KOPT-K1 (cell line): ENCODE measurements at regions not wholly inside any gene's neighbourhood (a gene's known extent, or its start where the extent isn't known, plus 50 kb on each side); places are given as distances from the start of the nearest gene placed in this dataset.
"Not testable (repeated sequence)": the region's sequence is repeated elsewhere in the genome, so short reads cannot be mapped to it uniquely, and the experiment has no call there.

Source experiments
- H3K27ac ChIP-seq: fragments of 200-600 bp; sonication (generic); 2 replicates; pipeline ENCODE4 v1.5.1; 2016; ENCODE audit warnings: antibody characterized with exemption, mild to moderate bottlenecking, low read depth, low read length; ENCODE audit not compliant: poor library complexity, severe bottlenecking
- H3K36me3 ChIP-seq: fragments of 200-600 bp; sonication (generic); 2 replicates; pipeline ENCODE4 v1.5.1; 2017; ENCODE audit warnings: antibody characterized with exemption, mild to moderate bottlenecking, low read length, moderate library complexity; ENCODE audit not compliant: insufficient read depth
- H3K9me3 ChIP-seq: fragments of 200-600 bp; sonication (generic); 2 replicates; pipeline ENCODE4 v1.5.1; 2017; ENCODE audit warnings: antibody characterized with exemption, low read length, mild to moderate bottlenecking; ENCODE audit not compliant: insufficient read depth, poor library complexity, severe bottlenecking

DNA sequence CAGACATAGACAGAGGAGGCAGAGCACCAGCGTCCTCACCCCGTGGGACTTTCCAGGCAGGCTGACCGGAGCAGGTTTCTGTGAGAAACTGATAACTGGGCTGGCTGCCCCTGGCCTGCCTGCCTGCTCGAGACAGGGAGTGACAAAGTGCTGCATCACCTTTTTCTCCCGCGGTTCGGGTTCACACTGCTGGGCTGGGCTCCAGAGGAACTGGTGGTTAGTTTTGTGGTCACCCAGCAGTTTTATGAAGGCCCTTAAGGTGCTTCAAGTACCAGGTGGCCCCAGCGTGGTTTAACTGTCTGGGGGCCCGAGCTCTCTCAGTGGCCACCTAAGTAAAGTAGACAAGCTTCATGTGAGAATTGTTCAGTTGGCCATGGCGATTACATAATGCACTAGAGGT, 1073.6 kb downstream of the BCL11B start:
- peak overlapping the region; percentile 100 for H3K27ac ChIP-seq
- no peaks in the 10 kb centered on the region for H3K9me3 ChIP-seq
- peaks cover 7% of the 10 kb centered on the region; the same call in 1 of the 2 replicates for H3K36me3 ChIP-seq

DNA sequence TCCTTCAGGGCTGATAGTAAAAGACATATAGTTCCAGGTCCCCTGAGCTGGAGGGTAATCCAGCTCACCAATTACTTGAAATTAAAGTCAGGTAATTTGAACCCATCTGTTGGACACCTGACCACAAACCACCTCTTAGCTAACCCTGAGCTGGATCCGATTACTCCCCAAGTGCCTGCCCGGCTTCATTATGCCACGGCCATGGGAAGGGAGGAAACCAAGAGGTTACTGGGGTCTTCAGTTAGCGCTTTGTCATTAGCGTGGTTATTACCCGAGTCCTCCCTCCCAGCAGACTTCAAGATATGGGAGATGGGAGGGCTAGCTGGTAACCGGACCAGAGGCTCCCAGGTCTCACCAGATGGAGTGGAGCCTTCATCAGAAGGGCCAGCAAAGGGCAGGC, 1071.4 kb downstream of the BCL11B start:
- Histone ChIP-seq H3K27ac (peak overlapping the region; percentile 100), H3K9me3 (no peaks in the 10 kb centered on the region)

GRCh38 chr14:98203421-98203820, 1068.6 kb downstream of the BCL11B start:
- Histone ChIP-seq H3K27ac (peak overlapping the region; percentile 100), H3K36me3 (peaks cover 7% of the 10 kb centered on the region; the same call in 1 of the 2 replicates), H3K9me3 (no peaks in the 10 kb centered on the region)

More for the DNA sequence above, 1071.4 kb downstream of the BCL11B start:
- H3K36me3 ChIP-seq = peaks cover 7% of the 10 kb centered on the region; the same call in 1 of the 2 replicates

DNA sequence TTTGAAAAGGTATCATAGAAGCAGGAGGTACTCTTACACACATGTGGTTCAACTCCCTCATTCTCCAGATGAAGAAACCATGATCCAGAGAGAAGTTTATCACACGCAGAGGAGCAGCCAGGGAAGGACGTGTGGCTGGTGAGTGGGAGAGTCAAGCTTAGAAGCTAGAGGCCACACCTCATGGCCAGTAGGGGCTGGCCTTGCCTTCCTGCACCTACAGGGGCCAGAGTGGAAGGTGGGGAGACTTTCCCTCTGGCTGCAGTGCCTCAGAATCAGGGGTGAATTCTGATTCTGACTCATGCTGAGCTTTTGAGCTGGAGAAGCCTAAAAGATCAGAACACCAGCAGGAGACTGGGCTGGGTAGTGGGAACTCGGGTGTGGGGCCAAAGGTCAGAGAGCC, 1067.9 kb downstream of the BCL11B start:
- Histone ChIP-seq H3K9me3 (no peaks in the 10 kb centered on the region), H3K27ac (peak overlapping the region; percentile 100), H3K36me3 (peaks cover 7% of the 10 kb centered on the region; the same call in 1 of the 2 replicates)

DNA sequence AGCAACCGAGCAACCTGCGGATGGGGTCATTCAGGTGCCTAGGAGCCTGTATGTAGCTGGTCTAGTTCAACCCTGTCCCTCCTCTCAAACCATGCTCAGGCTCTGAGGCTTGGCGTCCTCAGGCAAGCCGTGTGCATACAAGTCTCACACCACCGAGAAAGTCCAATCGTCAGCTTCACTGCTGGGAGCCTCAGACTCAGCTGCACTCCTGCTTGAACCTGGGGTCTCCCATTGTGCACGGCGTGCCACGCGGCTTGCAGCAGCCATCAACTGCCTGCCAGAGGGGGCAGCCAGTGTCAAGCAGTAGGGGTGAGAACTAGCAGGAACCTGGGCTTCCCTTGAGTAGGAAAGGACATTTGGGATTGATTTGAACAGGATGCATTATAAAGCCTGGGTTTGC, 1064.6 kb downstream of the BCL11B start:
- H3K9me3 ChIP-seq = no peaks in the 10 kb centered on the region
- peaks cover 7% of the 10 kb centered on the region; the same call in 1 of the 2 replicates for H3K36me3 ChIP-seq
- peak overlapping the region; percentile 100 for H3K27ac ChIP-seq

DNA sequence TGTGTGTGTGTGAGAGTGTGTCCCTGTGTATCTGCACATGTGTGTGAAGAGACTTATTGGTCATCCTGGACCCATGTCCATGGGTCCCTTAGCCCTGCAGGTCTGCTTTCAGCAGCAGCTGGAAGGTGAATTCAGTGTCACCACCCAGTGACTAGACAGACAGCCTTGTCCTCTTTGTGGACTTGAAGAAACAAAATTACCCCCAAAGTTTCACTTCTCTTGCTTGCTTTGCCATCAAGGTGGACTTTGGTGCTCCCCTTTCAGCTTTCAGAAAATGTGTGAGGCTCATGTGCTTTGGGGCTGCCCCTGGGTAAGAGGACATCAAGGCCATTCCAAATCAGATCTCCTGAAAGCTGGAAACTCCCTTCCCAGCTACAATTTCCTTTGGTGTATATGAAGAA, 1063.8 kb downstream of the BCL11B start:
- no peaks in the 10 kb centered on the region; the same call in 1 of the 2 replicates for H3K36me3 ChIP-seq
- peak overlapping the region; percentile 100 for H3K27ac ChIP-seq
- H3K9me3 ChIP-seq = no peaks in the 10 kb centered on the region

- Histone ChIP-seq H3K9me3 (no peaks in the 10 kb centered on the region), H3K36me3 (no peaks in the 10 kb centered on the region), H3K27ac (peak overlapping the region; percentile 100)
Measured at GRCh38 chr14:98208943-98209342, 1063.1 kb downstream of the BCL11B start.

DNA sequence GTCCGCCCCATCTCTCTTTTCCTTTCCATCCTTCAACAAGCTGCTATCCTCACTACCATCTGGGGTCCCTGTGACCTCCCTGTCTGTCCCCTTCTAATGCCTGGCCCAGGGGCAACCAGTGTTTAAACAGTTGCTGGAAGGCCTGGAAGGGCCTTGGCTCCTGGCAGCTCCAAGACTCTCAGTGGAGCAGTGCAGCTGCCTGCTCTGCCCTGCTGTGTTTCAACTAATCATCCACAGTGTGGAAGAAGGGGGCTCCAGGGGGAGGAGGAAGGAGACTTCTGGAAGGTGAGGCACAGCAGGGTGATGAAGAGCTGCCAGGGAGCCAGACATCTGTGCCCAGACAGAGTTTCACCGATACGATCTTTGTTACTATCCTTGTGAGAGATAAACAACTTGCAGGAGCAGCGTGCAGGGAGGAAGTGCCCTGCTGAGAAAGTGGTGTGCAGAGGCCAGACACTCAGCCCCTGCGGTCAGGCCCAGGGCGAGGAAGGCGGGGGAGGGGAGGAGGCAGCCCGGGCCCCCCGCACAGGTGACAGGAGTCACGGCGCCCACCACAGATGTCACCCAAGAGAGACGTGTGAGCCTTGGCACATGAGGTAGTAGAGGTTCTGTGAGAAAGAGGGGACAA, 1061.8 kb downstream of the BCL11B start:
- no peaks in the 10 kb centered on the region for H3K36me3 ChIP-seq
- H3K27ac ChIP-seq = peak overlapping the region; percentile 100
- no peaks in the 10 kb centered on the region for H3K9me3 ChIP-seq

GRCh38 chr14:98217530-98217929, 1054.5 kb downstream of the BCL11B start:
- Histone ChIP-seq H3K27ac (peak overlapping the region; percentile 100), H3K36me3 (no peaks in the 10 kb centered on the region), H3K9me3 (no peaks in the 10 kb centered on the region)

- Histone ChIP-seq H3K27ac (peak overlapping the region; percentile 100), H3K36me3 (no peaks in the 10 kb centered on the region), H3K9me3 (no peaks in the 10 kb centered on the region)
Measured at GRCh38 chr14:98218218-98218617, 1053.8 kb downstream of the BCL11B start.

- H3K27ac ChIP-seq = peak overlapping the region; percentile 100
- no peaks in the 10 kb centered on the region for H3K9me3 ChIP-seq
- no peaks in the 10 kb centered on the region for H3K36me3 ChIP-seq
Measured at GRCh38 chr14:98219638-98220037, 1052.4 kb downstream of the BCL11B start.

GRCh38 chr14:98223106-98223505, 1048.9 kb downstream of the BCL11B start:
- peak overlapping the region; percentile 100 for H3K27ac ChIP-seq
- H3K9me3 ChIP-seq = no peaks in the 10 kb centered on the region
- no peaks in the 10 kb centered on the region for H3K36me3 ChIP-seq

DNA sequence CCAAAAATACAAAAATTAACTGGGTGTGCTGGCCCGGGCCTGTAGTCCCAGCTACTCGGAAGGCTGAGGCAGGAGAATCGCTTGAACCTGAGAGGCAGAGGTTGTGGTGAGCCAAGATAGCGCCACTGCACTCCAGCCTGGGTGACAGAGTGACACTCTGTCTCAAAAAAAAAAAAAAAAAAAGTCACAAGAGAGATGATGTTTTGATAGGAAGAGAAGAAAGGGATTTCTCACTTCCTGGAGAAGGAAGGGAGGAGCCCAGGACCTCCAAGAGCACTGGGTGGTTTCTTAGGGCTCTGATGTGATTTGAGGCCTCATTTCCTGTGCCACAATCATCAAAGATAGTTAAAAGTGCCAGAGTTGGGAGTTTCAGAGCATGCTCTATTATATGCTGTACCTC, 1048.3 kb downstream of the BCL11B start:
- H3K27ac ChIP-seq = peak overlapping the region; percentile 100
- not testable (repeated sequence) for H3K36me3 ChIP-seq, H3K9me3 ChIP-seq

DNA sequence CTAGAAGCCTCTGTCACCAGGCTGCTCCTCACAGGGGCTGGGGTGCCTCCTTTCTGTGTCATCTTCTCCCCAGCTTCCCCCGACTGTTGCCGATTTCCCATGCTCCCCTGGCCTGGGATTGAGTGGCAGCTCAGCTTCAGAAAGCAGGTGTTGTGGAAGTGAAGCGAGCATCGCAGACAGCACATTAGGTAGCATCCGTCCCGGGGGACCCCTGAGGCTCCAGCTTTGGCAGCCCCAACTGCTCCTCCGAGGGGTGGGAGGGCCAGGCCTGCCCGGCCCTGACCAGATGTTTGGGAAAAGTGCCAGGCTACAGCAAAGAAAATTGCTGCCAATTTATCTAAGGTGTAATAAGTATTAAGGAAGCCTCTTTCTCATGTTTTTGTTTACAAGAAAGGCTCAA, 1045.6 kb downstream of the BCL11B start:
- peak overlapping the region; percentile 100 for H3K27ac ChIP-seq
- no peaks in the 10 kb centered on the region for H3K9me3 ChIP-seq
- H3K36me3 ChIP-seq = no peaks in the 10 kb centered on the region

GRCh38 chr14:98227000-98227726, 1044.8 kb downstream of the BCL11B start:
- peak overlapping the region; percentile 100 for H3K27ac ChIP-seq
- H3K36me3 ChIP-seq = no peaks in the 10 kb centered on the region
- H3K9me3 ChIP-seq = no peaks in the 10 kb centered on the region

DNA sequence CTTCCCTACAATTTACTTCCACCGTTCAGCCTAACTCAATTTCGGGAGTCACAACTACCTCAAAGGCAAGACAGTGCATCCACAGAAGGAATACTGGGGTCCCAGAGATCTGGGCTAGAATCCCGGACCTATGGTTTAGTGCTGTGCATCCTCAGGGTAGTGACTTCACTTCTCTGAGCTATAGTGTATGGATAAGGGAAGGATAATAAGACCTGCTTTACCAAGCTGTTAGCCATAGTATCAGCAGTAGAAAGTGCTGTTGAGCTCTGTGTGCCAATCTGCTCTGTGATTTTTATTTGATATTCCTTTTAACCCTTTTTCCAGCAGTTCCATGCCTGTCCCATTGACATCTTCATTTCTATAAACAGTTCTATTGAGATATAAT, 1044.3 kb downstream of the BCL11B start:
- no peaks in the 10 kb centered on the region for H3K36me3 ChIP-seq
- no peaks in the 10 kb centered on the region for H3K9me3 ChIP-seq
- peak overlapping the region; percentile 100 for H3K27ac ChIP-seq
